ENCODE measurements at regions not wholly inside any gene's neighbourhood (a gene's known extent, or its start where the extent isn't known, plus 50 kb on each side); places are given as distances from the start of the nearest gene placed in this dataset.
"Not testable (repeated sequence)": the region's sequence is repeated elsewhere in the genome, so short reads cannot be mapped to it uniquely, and the experiment has no call there.

- H3K4me3 ChIP-seq (replicated peaks; ENCODE audit: low read depth, low read length): no peak overlapping the region
- no peak for TF ChIP-seq CTCF (IDR thresholded peaks at IDR 0.05; ENCODE audit: insufficient read depth, low read length, poor library complexity, severe bottlenecking)
- DNase-seq (ENCODE audit: extremely low read depth, insufficient read length): no peak
- no peaks in the 10 kb centered on the region for H3K36me3 ChIP-seq (ENCODE audit: control insufficient read depth, insufficient read depth, low read length)
- H3K27me3 ChIP-seq (replicated peaks; ENCODE audit: control insufficient read depth, insufficient read depth, low read length): peaks cover 1% of the 10 kb centered on the region; the same call in 1 of the 2 replicates
These were observed 68.9 kb downstream of the KLF15 start for GRCh38 chr3:126288314-126288713.

GRCh38 chr3:126287536-126288241 lies 69.5 kb downstream of the KLF15 start:
- H3K27me3 ChIP-seq (replicated peaks; ENCODE audit: control insufficient read depth, insufficient read depth, low read length): peaks cover 1% of the 10 kb centered on the region; the same call in 1 of the 2 replicates
- DNase-seq (ENCODE audit: extremely low read depth, insufficient read length): no peak
- H3K36me3 ChIP-seq (ENCODE audit: control insufficient read depth, insufficient read depth, low read length): no peaks in the 10 kb centered on the region
- TF ChIP-seq CTCF (IDR thresholded peaks at IDR 0.05; ENCODE audit: insufficient read depth, low read length, poor library complexity, severe bottlenecking): no peak
- H3K4me3 ChIP-seq (replicated peaks; ENCODE audit: low read depth, low read length): no peak overlapping the region

GRCh38 chr3:126287171-126287535 lies 70.1 kb downstream of the KLF15 start:
- H3K27me3 ChIP-seq (replicated peaks; ENCODE audit: control insufficient read depth, insufficient read depth, low read length): peaks cover 1% of the 10 kb centered on the region; the same call in 1 of the 2 replicates
- TF ChIP-seq CTCF (IDR thresholded peaks at IDR 0.05; ENCODE audit: insufficient read depth, low read length, poor library complexity, severe bottlenecking): no peak

GRCh38 chr3:126285369-126285768 lies 71.8 kb downstream of the KLF15 start:
- DNase-seq (ENCODE audit: extremely low read depth, insufficient read length): no peak
- H3K4me3 ChIP-seq (replicated peaks; ENCODE audit: low read depth, low read length): no peak overlapping the region
- no peak for TF ChIP-seq CTCF (IDR thresholded peaks at IDR 0.05; ENCODE audit: insufficient read depth, low read length, poor library complexity, severe bottlenecking)

More at GRCh38 chr3:126287171-126287535, 70.1 kb downstream of the KLF15 start:
- Histone ChIP-seq H3K4me3 (replicated peaks; ENCODE audit: low read depth, low read length) (no peak overlapping the region), H3K36me3 (ENCODE audit: control insufficient read depth, insufficient read depth, low read length) (no peaks in the 10 kb centered on the region)
- DNase-seq (ENCODE audit: extremely low read depth, insufficient read length): no peak

GRCh38 chr3:126284258-126284904 lies 72.8 kb downstream of the KLF15 start:
- H3K4me3 ChIP-seq (replicated peaks; ENCODE audit: low read depth, low read length): no peak overlapping the region
- DNase-seq (ENCODE audit: extremely low read depth, insufficient read length): no peak
- no peaks in the 10 kb centered on the region; the same call in 1 of the 2 replicates for H3K27me3 ChIP-seq (replicated peaks; ENCODE audit: control insufficient read depth, insufficient read depth, low read length)
- no peak for TF ChIP-seq CTCF (IDR thresholded peaks at IDR 0.05; ENCODE audit: insufficient read depth, low read length, poor library complexity, severe bottlenecking)
- no peaks in the 10 kb centered on the region for H3K36me3 ChIP-seq (ENCODE audit: control insufficient read depth, insufficient read depth, low read length)

More at GRCh38 chr3:126285369-126285768, 71.8 kb downstream of the KLF15 start:
- Histone ChIP-seq H3K36me3 (ENCODE audit: control insufficient read depth, insufficient read depth, low read length) (no peaks in the 10 kb centered on the region), H3K27me3 (replicated peaks; ENCODE audit: control insufficient read depth, insufficient read depth, low read length) (no peaks in the 10 kb centered on the region; the same call in 1 of the 2 replicates)

GRCh38 chr3:126283651-126284050 lies 73.6 kb downstream of the KLF15 start:
- not testable (repeated sequence) for H3K27me3 ChIP-seq (replicated peaks; ENCODE audit: control insufficient read depth, insufficient read depth, low read length); H3K36me3 ChIP-seq (ENCODE audit: control insufficient read depth, insufficient read depth, low read length); DNase-seq (ENCODE audit: extremely low read depth, insufficient read length); H3K4me3 ChIP-seq (replicated peaks; ENCODE audit: low read depth, low read length)
